DND-41 (cell line): ENCODE measurements at regions not wholly inside any gene's neighbourhood (a gene's known extent, or its start where the extent isn't known, plus 50 kb on each side); places are given as distances from the start of the nearest gene placed in this dataset.

Experiments
- ATAC-seq: fragments of 200-7000 bp; cut with Tn5 transposase; 3 replicates; pipeline ENCODE4 v1.9.1; 2021; ENCODE audit warnings: low read depth; ENCODE audit not compliant: insufficient read depth
- DNase-seq: peaks from one replicate; pipeline ENCODE4 v3.0.0-alpha.2; 2020
- H2AFZ ChIP-seq: 2 replicates; pipeline ENCODE4 v1.6.0; 2012; ENCODE audit warnings: low read depth, low read length
- H3K27ac ChIP-seq: 2 replicates; pipeline ENCODE4 v1.5.1; 2012; ENCODE audit warnings: low read length, inconsistent platforms
- H3K27me3 ChIP-seq: fragments of 200-600 bp; sonication (generic); 2 replicates; pipeline ENCODE4 v1.6.0; 2012; ENCODE audit warnings: low read length, mild to moderate bottlenecking, inconsistent platforms; ENCODE audit not compliant: insufficient read depth, poor library complexity
- H3K36me3 ChIP-seq: 2 replicates; pipeline ENCODE4 v1.5.1; 2012; ENCODE audit warnings: low read length, inconsistent platforms; ENCODE audit not compliant: insufficient read depth
- H3K4me1 ChIP-seq: 2 replicates; pipeline ENCODE4 v1.5.1; 2012; ENCODE audit warnings: mild to moderate bottlenecking, low read length; ENCODE audit not compliant: insufficient read depth
- H3K4me2 ChIP-seq: 2 replicates; pipeline ENCODE4 v1.6.0; 2012; ENCODE audit warnings: mild to moderate bottlenecking, moderate library complexity, low read length, inconsistent platforms; ENCODE audit not compliant: insufficient read depth
- H3K4me3 ChIP-seq, 2 experiments: fragments of 200-600 bp in 1 of 2; shearing (Covaris generic) in 1 of 2; 2 replicates each; pipeline ENCODE4 v1.5.1; 2012 to 2016; ENCODE audit warnings: inconsistent platforms in 2 of 2, low read length in 2 of 2, mild to moderate bottlenecking in 2 of 2, low read depth in 1 of 2, moderate library complexity in 1 of 2
- H3K79me2 ChIP-seq: 2 replicates; pipeline ENCODE4 v1.6.0; 2012; ENCODE audit warnings: low read length, inconsistent platforms; ENCODE audit not compliant: insufficient read depth
- H3K9ac ChIP-seq: 2 replicates; pipeline ENCODE4 v1.6.0; 2012; ENCODE audit warnings: low read depth, mild to moderate bottlenecking, inconsistent platforms, low read length, moderate library complexity
- H3K9me3 ChIP-seq: 2 replicates; pipeline ENCODE4 v1.5.1; 2012; ENCODE audit warnings: low read length, moderate library complexity, mild to moderate bottlenecking, inconsistent platforms; ENCODE audit not compliant: insufficient read depth, severe bottlenecking
- H4K20me1 ChIP-seq: 2 replicates; pipeline ENCODE4 v1.6.0; 2012; ENCODE audit warnings: low read length; ENCODE audit not compliant: insufficient read depth
- CTCF ChIP-seq: IDR thresholded peaks from 2 replicates; pipeline ENCODE4 v1.5.1; 2012; ENCODE audit warnings: borderline replicate concordance, low read length, moderate library complexity, mild to moderate bottlenecking; ENCODE audit not compliant: poor library complexity, severe bottlenecking; ENCODE audit errors: extremely low read depth
- EZH2 ChIP-seq: IDR thresholded peaks from 3 replicates; pipeline ENCODE4 v1.6.1; 2012; ENCODE audit warnings: borderline replicate concordance, low read depth, mild to moderate bottlenecking, moderate library complexity, low read length, inconsistent platforms; ENCODE audit not compliant: severe bottlenecking

GRCh38 chr4:124173912-124174311 is 538.6 kb downstream of the ANKRD50 start:
- Histone ChIP-seq H3K79me2 (no peaks in the 10 kb centered on the region), H3K4me2 (no peak overlapping the region), H3K27me3 (no peaks in the 10 kb centered on the region), H2AFZ (no peak overlapping the region), H3K4me3 (no peak overlapping the region), H3K4me1 (no peaks in the 10 kb centered on the region), H3K27ac (no peak overlapping the region), H4K20me1 (no peaks in the 10 kb centered on the region), H3K9ac (no peak overlapping the region), H3K9me3 (no peaks in the 10 kb centered on the region), H3K36me3 (no peaks in the 10 kb centered on the region)
- ATAC-seq (no peak), DNase-seq (no peak)
- no peak for TF ChIP-seq EZH2
- TF ChIP-seq CTCF = no peak

GRCh38 chr4:124177647-124178425 is 534.7 kb downstream of the ANKRD50 start:
- no peaks in the 10 kb centered on the region for H3K9me3 ChIP-seq
- no peaks in the 10 kb centered on the region for H4K20me1 ChIP-seq
- H3K9ac ChIP-seq = no peak overlapping the region
- TF ChIP-seq EZH2 (no peak), CTCF (no peak)
- no peaks in the 10 kb centered on the region for H3K79me2 ChIP-seq
- H3K4me2 ChIP-seq = no peak overlapping the region
- H3K4me1 ChIP-seq = no peaks in the 10 kb centered on the region
- DNase-seq (no peak), ATAC-seq (no peak)
- H3K27ac ChIP-seq = no peak overlapping the region
- H3K36me3 ChIP-seq = no peaks in the 10 kb centered on the region
- no peaks in the 10 kb centered on the region for H3K27me3 ChIP-seq
- no peak overlapping the region for H2AFZ ChIP-seq
- no peak overlapping the region for H3K4me3 ChIP-seq

- no peak overlapping the region for H3K4me3 ChIP-seq
- no peaks in the 10 kb centered on the region for H3K79me2 ChIP-seq
- no peak overlapping the region for H2AFZ ChIP-seq
- H3K27me3 ChIP-seq = no peaks in the 10 kb centered on the region
- H3K9me3 ChIP-seq = no peaks in the 10 kb centered on the region
- no peak overlapping the region for H3K9ac ChIP-seq
- H3K4me2 ChIP-seq = no peak overlapping the region
- TF ChIP-seq EZH2 (no peak), CTCF (no peak)
- DNase-seq (no peak), ATAC-seq (no peak)
- H3K36me3 ChIP-seq = no peaks in the 10 kb centered on the region
- no peaks in the 10 kb centered on the region for H4K20me1 ChIP-seq
- no peaks in the 10 kb centered on the region for H3K4me1 ChIP-seq
- no peak overlapping the region for H3K27ac ChIP-seq
These were observed 534.0 kb downstream of the ANKRD50 start for GRCh38 chr4:124178449-124179021.
